ENCODE measurements at regions not wholly inside any gene's neighbourhood (a gene's known extent, or its start where the extent isn't known, plus 50 kb on each side); places are given as distances from the start of the nearest gene placed in this dataset.

GRCh38 chrX:9336456-9336855, 128.4 kb upstream of the TBL1X start:
- H3K4me3 ChIP-seq = no peak overlapping the region
- H3K36me3 ChIP-seq = no peaks in the 10 kb centered on the region
- H3K9ac ChIP-seq = no peak overlapping the region
- H3K4me2 ChIP-seq = no peak overlapping the region
- H4K20me1 ChIP-seq = no peaks in the 10 kb centered on the region
- H3K27me3 ChIP-seq = no peaks in the 10 kb centered on the region
- peaks cover 32% of the 10 kb centered on the region for H3K4me1 ChIP-seq
- no peak overlapping the region for H3K27ac ChIP-seq
- no peak for TF ChIP-seq Cebpa-rat (IDR thresholded peaks at IDR 0.05)
- H3K9me3 ChIP-seq = no peaks in the 10 kb centered on the region; the same call in 1 of the 2 replicates

DNA sequence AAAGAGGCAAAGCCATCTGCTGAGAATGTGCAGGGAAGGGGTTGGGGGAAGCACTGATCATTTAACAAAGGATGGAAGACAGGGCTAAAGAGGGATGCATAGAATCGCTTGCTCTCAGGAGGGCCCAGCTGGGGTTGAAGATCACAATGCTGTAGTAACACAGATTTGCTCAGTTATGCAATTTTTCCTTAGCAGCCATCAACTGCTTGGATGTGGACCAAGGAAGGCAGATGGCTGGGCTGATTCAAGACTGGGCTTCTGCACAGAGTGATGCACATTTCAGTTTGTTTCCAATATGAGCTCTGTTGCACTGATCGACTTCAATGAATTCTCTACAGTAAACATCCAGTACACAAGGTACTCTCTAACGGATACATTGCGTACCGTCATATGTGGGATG, 127.8 kb upstream of the TBL1X start:
- Histone ChIP-seq H3K4me3 (no peak overlapping the region), H3K4me1 (peaks cover 34% of the 10 kb centered on the region), H3K4me2 (no peak overlapping the region), H3K27me3 (no peaks in the 10 kb centered on the region), H4K20me1 (no peaks in the 10 kb centered on the region), H3K27ac (no peak overlapping the region), H3K36me3 (no peaks in the 10 kb centered on the region), H3K9ac (no peak overlapping the region), H3K9me3 (no peaks in the 10 kb centered on the region; the same call in 1 of the 2 replicates)
- TF ChIP-seq Cebpa-rat (IDR thresholded peaks at IDR 0.05) = no peak

GRCh38 chrX:9338986-9339385, 125.9 kb upstream of the TBL1X start:
- Histone ChIP-seq H3K27ac (peak overlapping the region; percentile 92; the same call in 1 of the 2 replicates), H3K36me3 (no peaks in the 10 kb centered on the region), H3K4me1 (peaks cover 42% of the 10 kb centered on the region), H3K9ac (no peak overlapping the region), H3K27me3 (no peaks in the 10 kb centered on the region), H3K9me3 (no peaks in the 10 kb centered on the region; the same call in 1 of the 2 replicates), H4K20me1 (no peaks in the 10 kb centered on the region), H3K4me2 (peak overlapping the region; percentile 93), H3K4me3 (no peak overlapping the region; the same call in 1 of the 2 replicates)
- TF ChIP-seq Cebpa-rat (IDR thresholded peaks at IDR 0.05) = no peak

DNA sequence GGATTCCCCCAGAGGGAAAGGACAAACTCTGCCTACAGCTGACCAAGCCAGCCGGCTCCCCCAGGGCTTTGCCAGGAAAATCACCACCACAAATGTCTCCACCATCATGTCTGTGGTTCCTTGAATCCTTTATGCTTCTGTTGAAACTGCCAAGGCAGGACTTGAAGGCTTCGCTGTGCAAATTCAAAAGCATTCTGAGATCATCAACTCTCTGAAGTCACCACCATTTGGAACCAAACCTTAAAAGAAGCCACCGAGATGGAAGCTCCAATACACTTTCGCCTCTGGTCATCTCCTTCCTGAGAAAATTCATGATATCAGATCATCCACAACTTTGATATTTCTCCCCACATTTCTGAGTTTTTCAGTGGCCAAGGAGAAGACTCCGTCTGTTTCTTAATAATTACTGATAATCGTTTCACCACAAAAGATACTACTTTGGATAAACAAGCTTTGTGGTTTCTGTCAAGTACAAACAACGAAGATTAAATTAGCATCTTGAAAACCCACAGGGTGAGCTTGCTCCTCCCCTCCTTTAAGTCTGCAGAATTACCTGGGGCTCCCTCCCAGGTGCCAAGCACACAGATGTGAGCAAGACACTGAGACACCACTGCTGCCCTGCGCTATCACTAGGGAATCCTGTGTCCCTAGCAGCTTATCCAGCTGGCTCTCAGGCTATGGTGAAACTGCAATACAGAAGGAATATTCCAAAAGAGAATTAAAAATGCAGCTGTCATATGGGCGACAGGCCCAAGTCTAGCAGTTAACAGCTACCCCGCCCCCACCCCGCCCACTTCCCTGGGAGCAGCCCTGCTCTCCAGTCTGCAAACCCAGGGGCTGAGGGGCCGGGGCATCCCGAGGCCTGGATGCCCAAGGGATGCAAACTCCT, 125.0 kb upstream of the TBL1X start:
- Histone ChIP-seq H3K9ac (peak overlapping the region; percentile 82), H3K4me3 (peak overlapping the region; percentile 58), H4K20me1 (no peaks in the 10 kb centered on the region), H3K4me2 (peak overlapping the region; percentile 93), H3K4me1 (peaks cover 45% of the 10 kb centered on the region), H3K27ac (peak overlapping the region; percentile 92), H3K27me3 (no peaks in the 10 kb centered on the region), H3K36me3 (no peaks in the 10 kb centered on the region), H3K9me3 (peaks cover 4% of the 10 kb centered on the region; the same call in 1 of the 2 replicates)
- TF ChIP-seq Cebpa-rat (IDR thresholded peaks at IDR 0.05) = no peak

DNA sequence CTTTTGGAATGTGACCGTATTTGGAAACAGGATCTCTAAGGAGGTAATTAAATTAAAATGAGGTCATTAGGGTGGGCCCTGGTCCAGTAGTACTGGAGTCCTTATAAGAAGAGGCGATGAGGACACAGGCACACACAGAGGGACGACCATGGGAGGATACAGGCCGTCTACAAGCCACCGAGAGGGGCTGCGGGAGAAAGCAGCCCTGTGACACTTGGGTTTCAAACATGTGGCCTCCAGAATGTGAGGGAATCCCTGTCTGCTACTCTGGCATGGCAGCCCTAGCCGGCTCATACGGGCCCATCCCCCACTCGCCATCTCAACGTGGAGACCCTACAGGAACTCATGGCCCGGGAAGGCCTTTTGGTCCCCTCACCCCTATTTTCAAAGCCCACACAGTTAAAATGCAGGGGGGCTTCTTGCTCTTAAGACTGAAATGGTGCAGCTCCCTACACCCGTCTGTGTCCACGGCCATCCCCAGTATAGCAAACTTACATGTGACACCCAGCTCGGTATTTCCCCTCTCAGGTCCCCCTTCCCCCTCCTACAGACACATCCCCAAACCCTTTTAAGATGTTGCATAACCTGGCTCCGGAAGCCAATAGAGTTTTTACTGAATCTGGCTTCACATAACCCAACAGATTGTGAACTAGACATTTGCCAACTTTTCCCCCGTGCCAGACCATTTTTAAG, 124.1 kb upstream of the TBL1X start:
- Histone ChIP-seq H3K4me1 (peaks cover 48% of the 10 kb centered on the region), H3K9me3 (peaks cover 5% of the 10 kb centered on the region; the same call in 1 of the 2 replicates), H3K4me2 (peak overlapping the region; percentile 93), H3K4me3 (peak overlapping the region; percentile 58), H3K36me3 (no peaks in the 10 kb centered on the region), H3K9ac (peak overlapping the region; percentile 82), H3K27ac (peak overlapping the region; percentile 92), H4K20me1 (no peaks in the 10 kb centered on the region), H3K27me3 (no peaks in the 10 kb centered on the region)
- TF ChIP-seq Cebpa-rat (IDR thresholded peaks at IDR 0.05) = peak; percentile 83

GRCh38 chrX:9341291-9342201, 123.3 kb upstream of the TBL1X start:
- H3K9me3 ChIP-seq = peaks cover 5% of the 10 kb centered on the region; the same call in 1 of the 2 replicates
- peak overlapping the region; percentile 58 for H3K4me3 ChIP-seq
- H3K9ac ChIP-seq = peak overlapping the region; percentile 82
- H3K4me2 ChIP-seq = peak overlapping the region; percentile 93
- no peaks in the 10 kb centered on the region for H4K20me1 ChIP-seq
- H3K27ac ChIP-seq = peak overlapping the region; percentile 92
- no peaks in the 10 kb centered on the region for H3K27me3 ChIP-seq
- no peaks in the 10 kb centered on the region for H3K36me3 ChIP-seq
- TF ChIP-seq Cebpa-rat (IDR thresholded peaks at IDR 0.05) = no peak
- peaks cover 48% of the 10 kb centered on the region for H3K4me1 ChIP-seq

GRCh38 chrX:9342561-9343051, 122.3 kb upstream of the TBL1X start:
- Histone ChIP-seq H3K36me3 (no peaks in the 10 kb centered on the region), H4K20me1 (no peaks in the 10 kb centered on the region), H3K9ac (0 out of 2 replicates have a peak overlapping the region, but pooled peaks have one; percentile 31), H3K9me3 (peaks cover 5% of the 10 kb centered on the region; the same call in 1 of the 2 replicates), H3K27ac (peak overlapping the region; percentile 73), H3K4me2 (peak overlapping the region; percentile 65), H3K27me3 (no peaks in the 10 kb centered on the region), H3K4me1 (peaks cover 48% of the 10 kb centered on the region), H3K4me3 (peak overlapping the region; percentile 57)
- TF ChIP-seq Cebpa-rat (IDR thresholded peaks at IDR 0.05) = no peak

GRCh38 chrX:9343971-9344370, 120.9 kb upstream of the TBL1X start:
- Histone ChIP-seq H3K9me3 (peaks cover 5% of the 10 kb centered on the region; the same call in 1 of the 2 replicates), H3K4me1 (peaks cover 41% of the 10 kb centered on the region), H4K20me1 (no peaks in the 10 kb centered on the region), H3K36me3 (no peaks in the 10 kb centered on the region), H3K9ac (no peak overlapping the region), H3K4me2 (no peak overlapping the region), H3K27ac (no peak overlapping the region), H3K4me3 (no peak overlapping the region), H3K27me3 (no peaks in the 10 kb centered on the region)
- TF ChIP-seq Cebpa-rat (IDR thresholded peaks at IDR 0.05) = no peak

GRCh38 chrX:9345957-9346356, 118.9 kb upstream of the TBL1X start:
- no peaks in the 10 kb centered on the region for H3K36me3 ChIP-seq
- TF ChIP-seq Cebpa-rat (IDR thresholded peaks at IDR 0.05) = 0 out of 2 replicates have a peak, but pooled peaks have one; percentile 36
- H3K9ac ChIP-seq = no peak overlapping the region
- H3K9me3 ChIP-seq = peaks cover 5% of the 10 kb centered on the region; the same call in 1 of the 2 replicates
- no peak overlapping the region for H3K4me3 ChIP-seq
- no peaks in the 10 kb centered on the region for H3K27me3 ChIP-seq
- no peak overlapping the region for H3K4me2 ChIP-seq
- H3K27ac ChIP-seq = no peak overlapping the region
- no peaks in the 10 kb centered on the region for H4K20me1 ChIP-seq
- peaks cover 21% of the 10 kb centered on the region for H3K4me1 ChIP-seq
